SK-N-SH (cell line): ENCODE measurements at regions not wholly inside any gene's neighbourhood (a gene's known extent, or its start where the extent isn't known, plus 50 kb on each side); places are given as distances from the start of the nearest gene placed in this dataset.

Source experiments
- CTCF ChIA-PET: fragments of 300-600, 350-600 bp; formaldehyde crosslinking; extraction: SDS; loops from one replicate; lab custom pipeline; 2021; lab: Yijun Ruan, JAX
- POLR2A ChIA-PET: fragments of 350-600 bp; sonication (Branson Sonifier 250); formaldehyde crosslinking; extraction: SDS; loops from one replicate; lab custom pipeline; 2020; ENCODE audit warnings: antibody characterized with exemption, inconsistent platforms; lab: Yijun Ruan, JAX
- DNase-seq: peaks from one replicate; pipeline ENCODE4 v3.0.0; 2012
- H2AFZ ChIP-seq: fragments of 200-600 bp; sonication (generic); 2 replicates; pipeline ENCODE4 v1.8.1; 2016; ENCODE audit warnings: antibody characterized with exemption, mild to moderate bottlenecking, low read depth
- H3F3A ChIP-seq: fragments of 200-600 bp; sonication (generic); replicated peaks from 2 replicates; pipeline ENCODE3; 2016; ENCODE audit warnings: antibody characterized with exemption, mild to moderate bottlenecking; ENCODE audit not compliant: insufficient read depth
- H3K27ac ChIP-seq, 2 experiments: fragments of 200-500 bp in 1 of 2; fragments of 200-600 bp in 1 of 2; sonication (Bioruptor generic) in 1 of 2; sonication (generic), shearing (Covaris generic) in 1 of 2; 2 replicates each; pipeline versions ENCODE4 v1.5.1 to v1.6.1; 2014 to 2016; ENCODE audit warnings: low read depth in 2 of 2, inconsistent platforms in 1 of 2, low read length in 1 of 2, mild to moderate bottlenecking in 1 of 2, mixed read lengths in 1 of 2
- H3K27me3 ChIP-seq: fragments of 200-600 bp; sonication (generic), shearing (Covaris generic); 2 replicates; pipeline ENCODE4 v1.6.1; 2016; ENCODE audit warnings: mixed run types; ENCODE audit not compliant: insufficient read depth
- H3K36me3 ChIP-seq, 2 experiments: fragments of 200-500 bp in 1 of 2; fragments of 200-600 bp in 1 of 2; sonication (Bioruptor generic) in 1 of 2; sonication (generic) in 1 of 2; replicated peaks in 1 of 2; 2 replicates each; pipeline versions ENCODE3 to v1.5.1; 2014 to 2016; ENCODE audit warnings: low read length in 1 of 2, mild to moderate bottlenecking in 1 of 2; ENCODE audit not compliant: insufficient read depth in 2 of 2, control insufficient read depth in 1 of 2
- H3K4me1 ChIP-seq, 2 experiments: fragments of 200-500 bp in 1 of 2; fragments of 200-600 bp in 1 of 2; sonication (Bioruptor generic) in 1 of 2; sonication (generic), shearing (Covaris generic) in 1 of 2; 2 replicates each; pipeline versions ENCODE4 v1.5.1 to v1.6.1; 2014 to 2016; ENCODE audit warnings: low read depth in 1 of 2, low read length in 1 of 2, mixed run types in 1 of 2; ENCODE audit not compliant: insufficient read depth in 2 of 2, control insufficient read depth in 1 of 2
- H3K4me2 ChIP-seq: fragments of 200-600 bp; sonication (generic), shearing (Covaris generic); 2 replicates; pipeline ENCODE4 v1.6.1; 2017; ENCODE audit warnings: mixed run types
- H3K4me3 ChIP-seq, 2 experiments: fragments of 200-500 bp in 1 of 2; fragments of 200-600 bp in 1 of 2; sonication (Bioruptor generic) in 1 of 2; sonication (generic), shearing (Covaris generic) in 1 of 2; 2 replicates each; pipeline versions ENCODE4 v1.5.1 to v1.8.1; 2014 to 2016; ENCODE audit warnings: low read depth in 2 of 2, inconsistent platforms in 1 of 2, low read length in 1 of 2, mild to moderate bottlenecking in 1 of 2, mixed read lengths in 1 of 2, moderate library complexity in 1 of 2
- H3K79me2 ChIP-seq: fragments of 200-600 bp; sonication (generic); 2 replicates; pipeline ENCODE4 v1.8.1; 2017; ENCODE audit warnings: mild to moderate bottlenecking; ENCODE audit not compliant: insufficient read depth
- H3K9ac ChIP-seq: fragments of 200-600 bp; sonication (generic); 2 replicates; pipeline ENCODE4 v1.6.1; 2017; ENCODE audit warnings: mixed run types
- H3K9me2 ChIP-seq: fragments of 200-600 bp; sonication (generic); 2 replicates; pipeline ENCODE4 v1.6.1; 2017; ENCODE audit warnings: mixed run types
- H3K9me3 ChIP-seq: fragments of 200-600 bp; sonication (generic); 2 replicates; pipeline ENCODE4 v1.6.1; 2017; ENCODE audit warnings: mixed run types, mild to moderate bottlenecking, moderate library complexity
- H4K20me1 ChIP-seq: fragments of 200-600 bp; sonication (generic); 2 replicates; pipeline ENCODE4 v1.6.1; 2017; ENCODE audit warnings: mild to moderate bottlenecking, mixed run types; ENCODE audit not compliant: insufficient read depth
- EP300 ChIP-seq, 2 experiments: IDR thresholded peaks; 2 replicates each; pipeline versions ENCODE4 v1.4.0 to v1.6.1; 2012; ENCODE audit warnings: borderline replicate concordance in 1 of 2, low read depth in 1 of 2, low read length in 1 of 2
- FOXJ3 ChIP-seq: sonication (generic); formaldehyde crosslinking; IDR thresholded peaks from 2 replicates; pipeline ENCODE4 v1.5.1; 2020; ENCODE audit warnings: mild to moderate bottlenecking, missing genetic modification reagents
- MAX ChIP-seq: IDR thresholded peaks from 2 replicates; pipeline ENCODE4 v1.4.0; 2012; ENCODE audit warnings: low read depth
- PBX3 ChIP-seq: IDR thresholded peaks from 2 replicates; pipeline ENCODE4; 2012
- RCOR1 ChIP-seq: fragments of 150-350 bp; IDR thresholded peaks from 2 replicates; pipeline ENCODE4 v1.6.1; 2017; ENCODE audit warnings: antibody characterized with exemption, low read length
- REST ChIP-seq: IDR thresholded peaks from 2 replicates; pipeline ENCODE4 v1.6.1; 2012; ENCODE audit warnings: mild to moderate bottlenecking, low read depth, low read length, moderate library complexity
- SMC3 ChIP-seq: IDR thresholded peaks from 2 replicates; pipeline ENCODE4 v1.6.1; 2012; ENCODE audit warnings: low read depth, low read length, improper control_type of control experiment
- TCF12 ChIP-seq: IDR thresholded peaks from 2 replicates; pipeline ENCODE4 v1.4.0; 2012
- USF2 ChIP-seq: fragments of 150-350 bp; IDR thresholded peaks from 2 replicates; pipeline ENCODE4 v1.6.1; 2017; ENCODE audit warnings: antibody characterized with exemption, low read length, low read depth, borderline replicate concordance
- ZBTB33 ChIP-seq: IDR thresholded peaks from 2 replicates; pipeline ENCODE4 v1.4.0; 2012; ENCODE audit warnings: low read depth, borderline replicate concordance
- WGBS: methylation state at CpG from one replicate; pipeline ENCODE4 v1.1.6; 2017; ENCODE audit warnings: low lambda C conversion rate; 5-methylcytosine and 5-hydroxymethylcytosine counted together

GRCh38 chr20:24773168-24773567, 175.9 kb upstream of the CST7 start:
- no peak for DNase-seq
- Histone ChIP-seq H3K27me3 (no peaks in the 10 kb centered on the region), H3K4me2 (peak overlapping the region; percentile 64), H3K36me3 (no peaks in the 10 kb centered on the region), H3K9ac (peak overlapping the region; percentile 24; the same call in 1 of the 2 replicates), H3K9me3 (peaks cover 7% of the 10 kb centered on the region; the same call in 1 of the 2 replicates), H2AFZ (peak overlapping the region; percentile 1; the same call in 1 of the 2 replicates), H3K4me1 (peaks cover 11 to 16% of the 10 kb centered on the region in 2 experiments; a peak in 1 of 4 replicates), H3F3A (peaks cover 22% of the 10 kb centered on the region)
- POLR2A ChIA-PET, result no interaction called here
- 0 out of 2 replicates have a peak, but pooled peaks have one; percentile 6 for TF ChIP-seq PBX3
- TF ChIP-seq FOXJ3 (CRISPR knock-in tag), result no peak
- TF ChIP-seq MAX, result no peak
- TF ChIP-seq USF2, result no peak
- no peak for TF ChIP-seq REST
- TF ChIP-seq ZBTB33, result no peak
- peak; percentile 4; the same call in 1 of the 2 replicates for TF ChIP-seq TCF12
- no peak for TF ChIP-seq RCOR1
- TF ChIP-seq SMC3, result no peak
- no peak for TF ChIP-seq EP300 (IDR thresholded peaks at IDR 0.05; ENCODE audit: borderline replicate concordance in 1 of 2, low read depth in 1 of 2, low read length in 1 of 2)
- TF ChIP-seq, all 33 proteins: peak for 2
- Histone ChIP-seq H3K27ac (peak overlapping the region in 1 of 2 experiments; percentile 81; a peak in 2 of 4 replicates), H3K9me2 (no peaks in the 10 kb centered on the region), H4K20me1 (no peaks in the 10 kb centered on the region), H3K79me2 (no peaks in the 10 kb centered on the region), H3K4me3 (0 out of 4 replicates have a peak overlapping the region, but pooled peaks of 1 of the 2 experiments have one; percentile 17)
- CTCF ChIA-PET, result no interaction called here
- WGBS, result 40% methylated on average over 5 of the region's 5 CpGs
